M059J (cell line): ENCODE measurements at regions not wholly inside any gene's neighbourhood (a gene's known extent, or its start where the extent isn't known, plus 50 kb on each side); places are given as distances from the start of the nearest gene placed in this dataset.

Source experiments
- DNase-seq: peaks from one replicate; pipeline ENCODE4 v3.0.0-alpha.2; 2012; ENCODE audit warnings: low read depth

DNA sequence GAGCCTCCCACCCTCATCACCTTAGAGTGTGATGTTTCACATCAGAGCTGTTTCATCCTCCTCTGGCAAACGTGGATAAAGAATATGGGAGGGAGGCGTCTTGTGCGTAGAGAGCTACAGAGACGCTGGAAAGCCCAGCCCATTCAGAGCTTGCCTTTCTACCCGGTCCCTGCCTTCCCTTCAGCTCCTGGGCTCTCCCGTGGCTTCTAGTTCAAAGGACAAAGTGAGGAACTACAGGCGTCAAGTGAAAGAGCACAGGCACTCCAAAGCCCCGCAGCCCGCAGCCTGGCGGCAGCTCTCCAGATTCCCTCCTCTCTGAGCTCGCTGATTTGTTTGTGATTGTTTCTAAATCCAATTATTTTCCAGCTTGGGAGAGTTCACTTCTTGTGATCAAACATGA, 197.1 kb upstream of the IGF1R start:
- no peak for DNase-seq

DNA sequence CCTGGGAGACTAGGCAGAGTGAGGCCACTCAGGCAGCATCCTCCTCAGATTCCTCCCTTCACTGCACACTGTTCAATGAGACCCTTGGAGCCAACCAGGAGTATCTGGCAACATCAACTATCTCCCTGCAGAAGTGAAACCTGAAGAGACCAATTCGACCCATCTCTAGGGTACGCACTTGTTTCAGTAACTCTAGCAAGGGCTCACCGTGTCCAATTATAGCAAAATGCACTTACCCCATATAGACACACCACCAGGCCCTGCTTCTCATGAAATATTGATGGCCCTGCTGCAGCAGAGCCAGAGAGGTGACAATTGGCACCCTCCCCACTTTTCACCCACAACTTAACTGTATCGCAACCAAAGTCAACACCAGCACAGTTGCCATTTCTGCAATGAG, 196.1 kb upstream of the IGF1R start:
- no peak for DNase-seq

DNA sequence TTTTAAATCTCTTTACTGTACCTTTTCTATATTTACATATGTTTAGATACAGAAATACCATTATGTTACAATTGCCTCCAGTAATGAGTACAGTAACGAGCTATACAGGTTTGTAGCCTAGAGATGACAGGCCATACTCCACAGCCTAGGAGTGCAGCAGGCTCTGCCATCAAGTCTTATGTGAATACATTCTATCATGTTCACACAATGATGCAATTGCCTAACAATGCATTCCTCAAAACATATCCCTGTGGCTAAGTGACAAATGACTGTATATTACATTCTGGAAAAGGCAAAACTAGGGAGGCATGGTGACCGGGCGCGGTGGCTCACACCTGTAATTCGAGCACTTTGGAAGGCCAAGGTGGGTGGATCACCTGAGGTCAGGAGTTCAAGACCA, 192.4 kb upstream of the IGF1R start:
- DNase-seq, result peak; percentile 3

DNA sequence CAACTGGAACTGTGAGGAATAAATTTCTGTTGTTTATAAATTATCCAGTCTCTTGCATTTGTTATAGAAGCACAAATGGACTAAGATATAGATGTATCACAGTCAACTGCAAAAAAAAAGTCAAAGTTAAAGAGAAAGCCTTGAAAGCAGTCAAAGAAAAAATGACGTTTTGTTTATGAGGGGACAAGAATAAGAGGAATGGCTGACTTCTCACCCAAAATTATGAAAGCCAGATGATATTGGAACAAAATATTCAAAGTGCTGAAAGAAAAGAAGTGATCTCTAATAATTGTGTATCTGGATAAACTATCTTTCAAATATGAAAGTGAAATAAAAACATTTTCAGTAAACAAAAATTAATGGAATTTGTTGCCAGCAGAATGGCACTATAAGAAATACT, 171.8 kb upstream of the IGF1R start:
- no peak for DNase-seq

DNA sequence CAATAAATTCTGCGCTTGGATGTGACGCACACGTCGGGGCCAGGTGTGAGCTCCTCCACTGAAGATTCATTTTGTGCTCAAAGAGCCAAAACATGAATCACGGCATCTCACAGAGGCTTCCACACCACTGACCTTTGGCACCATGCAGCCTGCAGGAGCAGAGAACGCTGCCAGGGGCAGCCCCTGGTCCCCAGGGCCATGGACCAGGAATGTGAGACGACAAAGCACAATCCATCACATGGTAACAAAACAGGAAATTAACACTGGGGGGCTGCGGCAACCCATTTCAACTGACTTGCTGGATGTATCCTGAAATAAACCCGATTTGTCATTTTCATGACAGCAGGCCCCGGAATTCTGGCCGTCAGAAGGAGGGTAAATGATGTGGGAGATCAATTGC, 167.5 kb upstream of the IGF1R start:
- no peak for DNase-seq

DNA sequence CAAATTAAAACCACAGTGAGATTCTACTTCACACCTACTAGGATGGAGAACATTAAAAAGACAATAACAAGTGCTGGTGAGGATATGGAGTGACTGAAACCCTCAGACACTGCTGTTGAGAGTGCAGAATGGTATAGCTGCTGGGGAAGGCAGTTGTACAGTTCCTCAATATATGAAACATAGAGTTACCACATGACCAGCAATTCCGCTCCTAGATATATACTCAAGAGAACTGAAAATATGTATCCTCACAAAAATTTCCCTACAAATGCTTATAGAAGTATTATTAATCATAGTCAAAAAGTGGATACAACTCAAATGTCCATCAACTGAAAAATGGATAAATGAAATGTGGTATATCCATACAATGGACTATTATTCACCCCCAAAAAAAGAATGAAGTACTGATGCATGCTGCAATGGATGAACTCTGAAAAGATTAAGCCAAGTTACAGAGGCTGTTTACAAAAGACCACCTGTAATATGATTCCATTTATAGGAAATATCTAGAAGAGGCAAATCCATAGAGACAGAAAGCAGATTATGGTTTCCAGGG, 164.7 kb upstream of the IGF1R start:
- DNase-seq, result no peak

DNA sequence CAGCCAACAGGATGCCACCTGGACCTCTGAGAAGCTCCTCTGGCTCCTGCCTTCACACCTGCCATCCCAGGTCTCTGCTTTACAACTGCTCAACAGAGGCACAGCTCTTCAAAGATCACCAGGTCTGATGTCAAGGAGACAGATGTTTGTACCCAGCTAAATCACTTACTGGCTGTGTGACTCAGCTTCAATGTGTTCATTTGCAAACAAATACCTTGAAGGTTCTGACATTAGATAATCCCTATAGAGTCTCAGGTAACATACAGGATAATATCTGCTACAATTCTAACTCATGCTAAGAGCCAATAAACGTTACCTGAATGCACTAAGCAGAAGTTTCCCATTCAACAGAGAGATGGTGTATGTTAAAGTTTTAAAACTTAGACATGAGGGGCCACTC, 163.4 kb upstream of the IGF1R start:
- DNase-seq, result no peak

DNA sequence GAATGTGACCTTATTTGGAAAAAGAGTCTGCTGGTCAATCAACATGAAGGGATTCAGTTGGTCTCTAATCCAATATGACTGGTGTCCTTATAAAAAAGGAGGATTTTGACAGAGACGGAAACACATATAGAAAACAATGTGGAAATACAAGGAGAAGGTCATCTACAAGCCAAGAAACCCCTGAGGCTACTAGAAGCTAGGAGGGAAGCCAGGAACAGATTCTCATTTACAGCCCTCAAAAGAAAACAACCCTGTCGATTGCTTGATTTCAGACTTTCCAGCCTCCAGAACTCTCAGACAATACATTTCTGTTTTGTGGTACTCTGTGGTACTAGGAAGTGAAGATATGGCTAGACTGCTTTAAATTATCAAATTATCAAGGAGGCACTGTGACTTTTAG, 162.9 kb upstream of the IGF1R start:
- no peak for DNase-seq

DNA sequence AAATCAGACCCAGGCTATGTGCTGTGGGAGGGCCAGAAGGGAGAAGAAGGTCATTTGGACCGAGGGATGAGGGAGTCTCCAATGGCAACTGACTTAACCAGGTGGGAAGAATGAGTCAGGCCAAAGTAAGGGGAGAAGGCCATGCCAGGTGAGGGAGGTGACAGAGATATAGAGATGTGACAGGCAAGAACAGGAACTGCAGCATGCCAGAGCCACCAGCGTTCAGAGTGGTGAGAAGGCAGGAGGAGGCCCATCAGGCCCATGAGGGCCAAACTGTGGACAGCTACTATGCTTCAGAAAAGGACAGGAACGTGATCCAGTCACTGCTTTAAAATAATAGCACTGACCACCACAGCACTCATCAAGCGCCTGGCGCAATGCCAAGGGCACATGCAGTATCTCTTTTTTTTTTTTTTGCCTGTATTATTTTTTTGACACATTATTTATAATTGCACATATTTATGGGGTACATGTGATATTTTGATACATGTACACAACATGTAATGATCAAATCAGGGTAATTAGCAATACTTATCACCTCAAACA, 154.3 kb upstream of the IGF1R start:
- no peak for DNase-seq

DNA sequence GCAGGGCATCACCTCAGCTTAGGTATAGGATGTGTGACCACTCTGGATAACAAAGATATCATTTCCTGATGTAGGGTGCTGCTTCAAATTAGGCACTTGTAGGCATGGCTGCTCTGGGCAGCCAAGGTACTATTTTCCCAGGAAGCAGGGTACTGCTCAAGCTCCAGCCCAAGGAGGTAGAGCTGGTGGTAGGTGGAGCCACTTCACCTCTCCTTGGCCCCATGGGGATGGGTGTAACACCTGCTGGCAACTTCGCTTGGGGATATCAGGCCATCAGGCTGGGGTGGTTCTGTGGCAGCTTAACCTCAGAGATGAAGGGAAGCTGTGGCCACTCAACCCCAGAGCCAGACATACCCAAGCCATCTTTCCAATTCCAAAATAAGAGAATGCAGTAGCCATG, 147.1 kb upstream of the IGF1R start:
- DNase-seq, result no peak

DNA sequence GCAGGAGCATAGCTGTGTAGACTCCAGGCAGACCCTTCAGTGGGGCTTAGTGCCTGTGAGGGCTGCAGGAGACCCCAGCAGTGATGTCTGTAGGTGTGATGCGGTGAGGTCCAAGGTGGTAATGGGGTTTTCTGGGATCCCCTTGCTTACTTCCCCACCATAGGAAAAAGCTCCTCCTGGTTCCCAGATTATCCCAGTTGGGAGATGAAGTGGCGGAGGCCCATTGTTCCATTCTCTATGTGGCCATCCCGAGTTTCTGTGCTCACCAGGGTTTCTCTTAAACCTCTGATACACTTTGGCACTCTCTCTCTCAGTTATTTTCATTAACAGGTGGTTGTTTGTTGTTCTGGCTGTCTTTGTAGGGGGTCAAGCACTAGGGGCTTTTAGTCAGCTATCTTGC, 146.7 kb upstream of the IGF1R start:
- DNase-seq, result no peak

DNA sequence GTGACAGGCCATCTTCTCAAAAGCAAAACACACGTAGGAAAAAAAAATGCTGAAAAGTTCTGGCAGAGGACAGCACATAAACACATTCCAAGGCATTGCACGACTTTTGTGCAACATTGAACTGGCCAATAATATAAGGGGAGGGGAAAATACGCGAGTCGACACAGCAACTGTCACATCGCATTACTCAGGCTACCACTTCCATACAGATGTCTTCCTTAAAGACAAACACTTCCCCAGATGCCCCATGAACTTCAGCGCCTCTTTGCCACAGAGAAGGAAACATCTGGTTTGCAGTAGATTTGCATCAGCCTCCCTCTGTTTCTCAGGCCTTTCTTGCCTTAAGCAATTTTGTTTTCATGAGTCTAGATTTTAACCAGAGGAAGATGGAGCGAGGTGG, 144.4 kb upstream of the IGF1R start:
- DNase-seq, result no peak

DNA sequence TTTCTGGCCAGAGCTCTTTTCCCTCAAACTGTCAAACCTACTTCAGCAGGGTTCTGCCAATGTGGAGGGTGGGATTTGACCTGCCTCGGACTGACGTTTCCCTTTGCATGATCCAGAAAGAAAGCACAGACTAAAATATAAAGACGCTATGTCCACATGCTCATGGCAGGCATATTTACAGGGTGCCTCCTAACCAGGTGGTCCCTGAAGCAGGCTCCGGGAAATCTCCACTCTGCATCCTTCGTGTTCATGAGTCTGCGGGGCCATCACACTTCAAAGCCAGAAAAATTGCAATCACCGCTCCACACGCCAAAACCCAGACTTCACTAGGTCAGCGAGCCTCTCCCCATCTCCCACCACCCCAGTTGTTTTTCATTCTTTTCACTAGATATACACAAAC, 143.3 kb upstream of the IGF1R start:
- DNase-seq, result no peak

DNA sequence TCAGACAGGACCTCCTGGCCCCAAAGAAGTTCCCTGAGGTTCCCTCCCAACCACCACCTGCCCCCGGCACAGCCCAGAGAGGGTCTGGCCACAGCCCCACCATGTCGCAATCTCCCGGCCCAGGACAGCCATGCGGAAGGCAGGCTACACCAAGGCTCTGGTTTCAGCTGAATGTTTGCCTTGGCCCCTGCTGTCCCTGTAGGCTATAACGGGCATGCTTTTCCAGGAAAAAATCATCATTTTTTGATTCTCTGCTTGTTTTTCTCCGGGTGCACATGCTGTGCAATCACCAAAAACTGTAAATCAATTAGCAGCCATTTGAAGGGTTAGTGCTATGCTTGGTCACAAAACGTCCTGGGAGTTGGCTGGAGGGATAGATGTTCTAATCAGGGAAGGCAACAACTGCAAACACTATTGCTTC, 142.7 kb upstream of the IGF1R start:
- no peak for DNase-seq

DNA sequence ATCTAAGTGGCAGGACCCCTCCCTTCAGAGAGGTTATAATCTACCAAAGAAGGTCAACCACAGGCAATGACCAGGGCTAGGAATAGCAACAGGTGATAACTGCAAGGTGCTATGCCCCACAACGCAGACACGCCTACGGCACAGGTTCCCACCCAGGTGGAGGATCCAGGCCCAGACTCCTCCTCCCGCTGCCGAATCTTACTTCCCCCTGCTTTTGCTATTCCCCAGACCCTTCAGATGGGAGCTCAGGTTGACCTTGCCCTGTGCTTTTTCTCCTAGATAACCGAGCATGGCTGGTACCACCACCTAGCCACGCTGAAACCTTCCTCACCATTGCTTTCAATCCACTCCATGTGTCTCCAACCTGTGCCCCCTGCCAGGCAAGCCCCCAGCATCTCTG, 142.2 kb upstream of the IGF1R start:
- DNase-seq, result no peak

DNA sequence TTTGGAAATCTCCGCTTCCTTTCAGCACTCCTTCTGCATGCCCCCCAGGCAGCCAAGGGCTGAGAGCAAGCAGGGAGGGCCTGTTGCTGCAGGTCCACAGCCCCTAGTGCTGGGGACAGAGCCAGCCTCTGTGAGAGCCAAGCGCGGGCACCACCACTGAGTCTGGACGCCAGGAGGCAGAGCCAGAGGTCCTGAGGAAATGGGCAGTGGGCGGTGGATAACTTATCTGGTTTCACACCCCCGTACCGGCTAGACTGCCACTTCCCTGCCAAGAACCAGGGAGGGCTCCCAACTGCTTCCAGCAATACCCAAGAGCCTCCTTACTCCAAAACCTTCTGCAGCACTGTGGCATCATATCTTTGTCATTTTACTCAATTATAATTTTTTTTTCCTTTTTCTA, 141.6 kb upstream of the IGF1R start:
- no peak for DNase-seq

DNA sequence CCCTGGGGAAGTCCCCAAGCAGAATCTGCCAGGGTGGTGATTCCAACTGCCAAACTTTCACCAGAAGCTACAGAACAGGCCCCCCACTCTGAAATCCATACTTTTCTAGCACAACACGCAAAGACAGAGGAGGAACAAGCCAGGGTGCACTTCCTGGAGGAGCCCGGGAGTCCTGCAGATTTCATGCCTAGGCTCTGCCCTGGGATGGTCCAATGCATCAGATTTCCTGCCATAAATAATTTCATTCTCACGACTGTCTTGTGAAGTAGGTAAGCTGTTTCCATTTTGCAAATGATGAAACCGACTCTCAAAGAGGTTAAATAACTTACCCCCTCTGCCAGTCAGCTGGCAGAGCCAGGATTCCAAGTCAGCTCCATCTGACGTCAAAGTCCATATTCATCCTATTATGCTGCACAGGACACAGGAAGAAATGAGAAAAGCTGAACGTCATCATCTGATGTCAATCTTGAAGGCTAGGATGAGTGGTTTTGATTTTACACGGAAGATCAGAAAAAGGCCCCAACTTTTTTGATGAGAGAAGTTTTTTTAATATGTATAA, 134.8 kb upstream of the IGF1R start:
- no peak for DNase-seq

DNA sequence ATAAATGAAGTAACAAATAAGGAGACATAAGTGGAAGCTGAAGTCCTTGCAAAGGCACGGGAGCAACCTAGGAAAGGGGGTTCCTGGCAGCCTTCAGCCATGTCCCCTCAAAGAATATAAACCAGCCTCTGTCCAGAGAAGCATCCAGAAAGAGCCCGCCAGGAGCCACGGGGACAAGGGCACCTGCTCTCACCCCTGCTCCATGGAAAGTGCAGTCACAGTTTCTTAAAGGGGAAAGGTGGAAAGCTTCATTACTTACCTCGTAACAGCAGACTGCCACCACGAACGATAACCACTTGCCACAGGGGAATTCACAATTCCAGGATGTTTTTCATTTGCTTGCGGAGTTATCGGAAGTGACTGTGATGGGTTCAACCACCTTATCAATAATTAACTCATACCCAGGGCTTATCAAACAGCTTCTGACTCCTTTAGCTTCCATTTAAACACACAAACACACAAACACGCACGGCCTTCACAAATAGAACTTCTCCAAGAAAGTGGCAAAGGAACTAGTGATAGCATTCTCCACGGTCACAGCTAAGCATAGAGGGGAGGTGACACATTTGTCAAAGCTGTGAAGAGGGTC, 134.2 kb upstream of the IGF1R start:
- DNase-seq, result no peak

DNA sequence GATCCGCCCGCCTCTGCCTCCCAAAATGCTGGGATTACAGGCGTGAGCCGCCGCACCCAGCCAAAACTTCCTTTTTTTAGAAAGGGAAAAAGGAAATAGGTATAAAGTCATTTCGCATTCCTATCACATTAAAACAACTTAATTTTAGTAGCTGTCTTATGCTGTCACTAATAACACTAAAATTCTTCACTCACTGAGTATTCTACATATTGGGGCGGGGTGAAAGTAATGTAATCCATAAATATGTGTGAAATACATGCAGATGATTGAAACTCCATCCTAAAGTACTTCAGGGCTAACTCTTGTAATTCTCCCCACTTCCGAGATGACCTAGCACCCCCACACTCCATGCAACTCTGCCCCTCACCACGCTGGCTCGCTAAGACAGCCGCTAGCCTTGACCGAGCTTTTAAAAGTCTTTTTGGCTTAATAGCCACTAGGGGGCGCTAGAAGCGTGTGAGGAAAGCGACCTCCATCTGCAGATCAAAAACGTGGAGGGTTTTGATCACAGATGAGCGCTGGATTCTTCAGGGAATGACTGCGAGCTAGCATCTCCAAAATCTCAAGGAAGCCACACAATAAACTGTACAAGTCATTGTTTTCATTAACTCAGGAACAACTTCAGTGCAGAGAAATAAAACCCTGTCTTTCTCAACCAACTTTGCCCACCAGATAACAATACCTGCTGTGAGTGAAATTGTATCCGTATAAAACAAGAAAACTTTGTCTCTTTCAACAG, 129.3 kb upstream of the IGF1R start:
- peak; percentile 64 for DNase-seq

DNA sequence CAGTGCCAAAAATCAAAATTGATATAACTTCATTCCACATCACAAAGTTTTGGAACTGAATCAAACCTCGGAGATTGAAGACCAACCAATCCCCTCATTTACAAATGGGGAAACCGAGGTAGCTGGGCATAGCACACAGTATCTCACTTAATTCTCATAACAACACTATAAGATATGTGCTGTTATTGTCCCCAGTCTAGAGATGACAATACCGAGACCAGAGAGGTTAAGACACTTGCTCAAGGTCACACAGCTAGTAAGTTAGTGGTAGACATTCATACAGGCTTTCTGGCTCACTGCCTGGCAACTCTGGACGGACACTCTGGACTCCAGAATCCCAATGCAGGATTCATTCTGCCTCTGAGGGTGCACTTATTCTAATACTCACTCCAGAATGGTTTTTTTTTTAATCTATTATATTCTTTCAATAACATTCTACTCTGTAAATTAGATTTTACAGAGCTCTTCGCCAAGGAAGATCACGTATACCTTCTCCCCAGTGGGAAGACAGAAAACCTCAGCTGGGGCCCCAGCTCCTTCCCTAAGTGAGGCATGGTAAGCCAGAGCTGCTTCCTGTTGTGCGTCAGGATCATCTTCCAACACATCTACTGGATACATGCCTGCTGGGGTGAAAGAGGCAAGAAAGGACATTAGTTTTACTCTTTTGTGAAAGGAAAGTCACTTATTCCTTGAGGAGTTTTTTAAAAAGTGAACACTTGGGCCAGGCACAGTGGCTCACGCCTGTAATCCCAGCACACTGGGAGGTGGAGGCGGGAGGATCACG, 128.4 kb upstream of the IGF1R start:
- DNase-seq, result no peak

DNA sequence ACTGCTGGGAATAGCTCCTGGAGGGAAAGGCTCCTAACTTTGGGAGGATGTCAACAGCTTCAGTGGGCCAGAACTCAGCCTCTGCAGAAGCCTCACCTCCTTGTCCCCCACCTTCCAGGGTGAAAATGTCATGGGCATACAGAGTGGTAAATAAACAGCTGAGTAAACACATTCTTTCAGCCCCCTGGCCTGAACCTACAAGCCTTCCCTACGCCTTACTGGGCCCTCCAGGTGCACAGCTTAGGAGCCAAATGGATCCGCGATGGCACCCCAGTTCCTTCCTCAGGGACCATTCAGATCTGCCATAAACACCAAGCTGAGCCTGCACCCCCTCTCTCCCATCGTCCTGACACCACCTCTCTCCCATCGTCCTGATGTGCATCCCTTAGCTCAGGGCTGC, 126.2 kb upstream of the IGF1R start:
- no peak for DNase-seq

DNA sequence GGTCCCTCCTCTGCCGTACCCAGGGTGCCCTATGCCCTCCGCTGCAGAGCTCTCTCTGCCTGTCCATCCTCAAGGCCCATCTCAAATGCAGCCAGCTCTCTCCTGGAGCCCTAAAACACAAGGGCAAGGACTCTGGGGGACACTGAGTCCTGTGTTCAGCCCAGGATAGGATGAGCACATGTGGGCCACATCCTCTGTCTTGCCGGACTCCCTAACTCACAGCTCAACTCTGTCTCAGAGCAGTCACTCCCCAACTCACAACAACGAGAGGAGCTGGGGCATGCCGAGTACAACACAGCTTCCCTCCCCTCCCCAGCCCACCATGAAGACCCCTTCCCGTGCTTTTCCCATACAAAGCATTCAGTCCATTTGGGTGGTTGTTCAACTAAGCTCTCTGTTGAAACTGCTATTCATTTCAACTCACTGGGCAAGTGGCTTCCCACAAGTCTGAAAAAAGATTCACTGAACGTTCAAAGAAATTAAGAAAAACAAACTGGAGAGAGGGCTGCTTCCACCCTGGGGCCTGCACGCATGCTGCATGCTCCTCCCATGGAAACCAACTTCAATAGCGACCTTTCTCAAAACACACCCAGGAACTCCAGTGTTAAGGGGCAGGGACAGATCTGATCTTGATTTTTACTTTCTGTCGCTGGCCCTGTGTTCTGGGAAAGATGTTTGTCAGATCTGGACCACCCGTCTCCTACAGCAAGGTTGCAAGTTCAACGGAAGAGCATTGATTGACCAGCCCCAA, 124.3 kb upstream of the IGF1R start:
- no peak for DNase-seq
